PC-9 (cell line): ENCODE measurements at regions not wholly inside any gene's neighbourhood (a gene's known extent, or its start where the extent isn't known, plus 50 kb on each side); places are given as distances from the start of the nearest gene placed in this dataset.

ENCODE experiments used
- CTCF ChIP-seq: fragments of 200-600 bp; sonication (generic); conservative IDR thresholded peaks from 2 replicates; pipeline ENCODE4 v1.6.1; 2017; ENCODE audit warnings: mixed run types, antibody characterized with exemption, mild to moderate bottlenecking, moderate library complexity
- EZH2 ChIP-seq: fragments of 200-600 bp; sonication (generic); IDR thresholded peaks from 2 replicates; pipeline ENCODE4 v1.8.0; 2017; ENCODE audit warnings: antibody characterized with exemption, low read depth

DNA sequence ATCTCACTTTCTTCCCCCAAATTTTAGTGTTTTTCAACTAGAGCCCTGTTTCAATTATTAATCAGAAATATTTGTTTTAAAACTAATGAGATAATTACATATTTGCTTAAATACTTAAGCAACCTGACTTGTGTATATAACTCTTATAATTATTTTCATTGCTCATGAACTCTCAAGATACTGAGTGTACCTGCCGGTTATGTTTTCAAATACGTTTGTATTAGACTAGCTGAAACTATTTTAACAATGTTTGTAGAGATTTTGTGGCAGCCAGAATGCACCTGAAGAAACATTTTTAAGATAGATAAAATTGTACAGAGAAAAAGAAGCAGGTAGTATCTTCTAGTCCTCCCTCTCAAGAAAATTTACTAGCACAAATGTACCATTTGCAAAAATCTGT is 140.6 kb upstream of the CXADR start:
- no peak for TF ChIP-seq CTCF
- no peak for TF ChIP-seq EZH2
